ENCODE measurements at regions not wholly inside any gene's neighbourhood (a gene's known extent, or its start where the extent isn't known, plus 50 kb on each side); places are given as distances from the start of the nearest gene placed in this dataset.

DNA sequence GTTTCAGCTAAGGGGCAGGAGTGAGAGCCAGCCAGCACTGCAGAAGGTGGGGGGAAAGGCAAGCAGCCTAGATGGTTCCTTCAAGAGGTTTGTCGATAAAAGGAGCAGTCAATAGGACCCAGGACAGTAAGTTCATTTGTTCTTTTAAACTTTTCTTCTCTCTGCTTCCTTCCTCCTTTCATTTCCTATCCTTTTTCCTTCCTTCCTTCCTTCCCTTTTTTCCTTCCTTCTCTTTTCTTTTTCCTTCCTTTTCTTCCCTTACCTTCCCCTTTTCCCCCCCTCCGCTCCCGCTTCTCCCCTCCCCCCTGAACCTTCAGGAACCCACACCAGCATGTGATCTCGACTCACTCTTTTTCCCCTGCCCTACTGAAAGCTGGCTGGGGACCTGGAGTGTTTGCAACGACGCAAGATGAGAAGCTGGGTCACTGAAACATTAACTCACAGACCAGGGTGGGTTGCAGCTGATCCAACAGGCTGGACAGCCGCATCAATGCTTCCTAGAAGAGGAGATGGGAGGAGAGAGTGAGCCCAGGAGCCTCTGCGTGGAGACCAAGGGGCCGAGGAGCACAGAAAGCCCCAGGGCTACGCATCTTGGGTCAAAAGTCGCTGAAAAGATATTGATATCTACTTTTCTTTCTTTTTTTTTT is 103.4 kb upstream of the SDK1 start:
- TF ChIP-seq POLR2AphosphoS5 (IDR thresholded peaks at IDR 0.05; ENCODE audit: low read depth, low read length), result no peak
- no peak for TF ChIP-seq POLR2A (IDR thresholded peaks at IDR 0.05; ENCODE audit: low read depth, low read length)
- no peak for TF ChIP-seq TAF1 (IDR thresholded peaks at IDR 0.05; ENCODE audit: low read depth, low read length)
